ENCODE measurements at regions not wholly inside any gene's neighbourhood (a gene's known extent, or its start where the extent isn't known, plus 50 kb on each side); places are given as distances from the start of the nearest gene placed in this dataset.

- no peak overlapping the region for H3K4me2 ChIP-seq
These were observed 235.4 kb upstream of the MON1B start for GRCh38 chr16:76955629-76956028.

DNA sequence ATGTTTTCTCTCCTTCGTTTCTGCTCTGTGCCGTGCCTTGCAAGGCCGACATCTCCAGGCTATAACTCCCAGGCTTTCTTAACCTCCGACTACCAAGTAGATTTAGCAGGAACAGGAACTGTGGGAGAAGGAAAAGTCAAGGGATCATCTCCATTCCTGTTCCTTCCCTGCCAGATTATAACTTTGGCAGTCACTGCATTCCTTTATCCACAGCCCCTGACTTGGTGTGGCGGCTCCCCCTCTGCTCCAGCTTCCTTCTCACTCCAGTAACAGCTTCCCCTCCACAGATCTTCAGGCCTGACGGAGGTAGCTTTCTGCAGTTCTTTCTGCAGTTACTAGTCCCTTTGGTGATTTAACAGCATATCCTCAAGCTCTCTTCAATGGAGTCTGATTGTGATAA, 234.6 kb upstream of the MON1B start:
- Histone ChIP-seq H3K27ac (no peak overlapping the region), H2AFZ (ENCODE audit: low read depth) (no peak overlapping the region), H3K9ac (no peak overlapping the region), H3K4me1 (ENCODE audit: low read depth, poor library complexity, severe bottlenecking) (no peaks in the 10 kb centered on the region), H3K27me3 (ENCODE audit: insufficient read depth, low read depth) (no peaks in the 10 kb centered on the region), H3K36me3 (ENCODE audit: insufficient read depth) (no peaks in the 10 kb centered on the region), H3K4me3 (IDR thresholded peaks at IDR 0.05; ENCODE audit: insufficient read depth, low read depth, low read length) (no peak overlapping the region), H3K79me2 (ENCODE audit: insufficient read depth, low read depth) (no peaks in the 10 kb centered on the region), H4K20me1 (ENCODE audit: insufficient read depth) (no peaks in the 10 kb centered on the region), H3K4me2 (no peak overlapping the region)
- TF ChIP-seq CTCF (conservative IDR thresholded peaks at IDR 0.05; ENCODE audit: low read depth, low read length): no peak

More at GRCh38 chr16:76955629-76956028, 235.4 kb upstream of the MON1B start:
- Histone ChIP-seq H3K4me3 (IDR thresholded peaks at IDR 0.05; ENCODE audit: insufficient read depth, low read depth, low read length) (no peak overlapping the region), H3K4me1 (ENCODE audit: low read depth, poor library complexity, severe bottlenecking) (no peaks in the 10 kb centered on the region), H3K27me3 (ENCODE audit: insufficient read depth, low read depth) (no peaks in the 10 kb centered on the region), H4K20me1 (ENCODE audit: insufficient read depth) (no peaks in the 10 kb centered on the region), H3K9ac (no peak overlapping the region), H3K27ac (no peak overlapping the region), H2AFZ (ENCODE audit: low read depth) (no peak overlapping the region), H3K79me2 (ENCODE audit: insufficient read depth, low read depth) (no peaks in the 10 kb centered on the region), H3K36me3 (ENCODE audit: insufficient read depth) (no peaks in the 10 kb centered on the region)
- no peak for TF ChIP-seq CTCF (conservative IDR thresholded peaks at IDR 0.05; ENCODE audit: low read depth, low read length)

DNA sequence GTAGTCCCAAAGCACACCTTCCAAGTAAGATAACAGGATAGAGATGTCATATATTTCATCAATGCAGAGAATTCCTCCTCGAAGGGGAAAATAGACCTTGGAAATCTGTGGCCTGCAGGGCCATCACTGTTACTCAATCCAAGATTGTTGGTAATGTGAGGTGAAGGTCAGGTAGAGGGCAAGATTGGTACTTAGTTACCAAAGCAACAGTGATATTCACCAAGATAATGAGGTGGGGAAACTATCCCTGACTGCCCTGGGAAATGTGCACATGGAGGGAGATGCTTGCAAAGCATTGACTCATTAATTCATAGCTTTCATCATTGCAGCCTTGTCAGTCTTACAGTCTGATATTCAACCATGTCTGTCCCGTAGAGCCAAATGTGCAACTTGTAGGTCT, 234.1 kb upstream of the MON1B start:
- Histone ChIP-seq H2AFZ (ENCODE audit: low read depth) (no peak overlapping the region), H3K4me1 (ENCODE audit: low read depth, poor library complexity, severe bottlenecking) (no peaks in the 10 kb centered on the region)

GRCh38 chr16:76959166-76959565, 231.8 kb upstream of the MON1B start:
- Histone ChIP-seq H3K9ac (no peak overlapping the region), H4K20me1 (ENCODE audit: insufficient read depth) (no peaks in the 10 kb centered on the region), H3K4me3 (IDR thresholded peaks at IDR 0.05; ENCODE audit: insufficient read depth, low read depth, low read length) (no peak overlapping the region), H3K79me2 (ENCODE audit: insufficient read depth, low read depth) (no peaks in the 10 kb centered on the region), H2AFZ (ENCODE audit: low read depth) (no peak overlapping the region), H3K36me3 (ENCODE audit: insufficient read depth) (no peaks in the 10 kb centered on the region), H3K4me2 (no peak overlapping the region), H3K27ac (no peak overlapping the region), H3K4me1 (ENCODE audit: low read depth, poor library complexity, severe bottlenecking) (peaks cover 17% of the 10 kb centered on the region), H3K27me3 (ENCODE audit: insufficient read depth, low read depth) (no peaks in the 10 kb centered on the region)
- no peak for TF ChIP-seq CTCF (conservative IDR thresholded peaks at IDR 0.05; ENCODE audit: low read depth, low read length)

More for the DNA sequence above, 234.1 kb upstream of the MON1B start:
- Histone ChIP-seq H3K79me2 (ENCODE audit: insufficient read depth, low read depth) (no peaks in the 10 kb centered on the region), H3K27ac (no peak overlapping the region), H3K36me3 (ENCODE audit: insufficient read depth) (no peaks in the 10 kb centered on the region), H3K27me3 (ENCODE audit: insufficient read depth, low read depth) (no peaks in the 10 kb centered on the region), H4K20me1 (ENCODE audit: insufficient read depth) (no peaks in the 10 kb centered on the region), H3K4me3 (IDR thresholded peaks at IDR 0.05; ENCODE audit: insufficient read depth, low read depth, low read length) (no peak overlapping the region), H3K4me2 (no peak overlapping the region), H3K9ac (no peak overlapping the region)
- TF ChIP-seq CTCF (conservative IDR thresholded peaks at IDR 0.05; ENCODE audit: low read depth, low read length): no peak

All from KMS-11 (cell line).